ENCODE measurements at regions not wholly inside any gene's neighbourhood (a gene's known extent, or its start where the extent isn't known, plus 50 kb on each side); places are given as distances from the start of the nearest gene placed in this dataset.

GRCh38 chr5:67770431-67771025 lies 445.0 kb upstream of the PIK3R1 start (continued):
- no peak for TF ChIP-seq POLR2AphosphoS5 (IDR thresholded peaks at IDR 0.05; ENCODE audit: low read depth, low read length)
- TF ChIP-seq GABPA (IDR thresholded peaks at IDR 0.05; ENCODE audit: low read depth) = no peak
- TF ChIP-seq RFX5 (IDR thresholded peaks at IDR 0.05; ENCODE audit: low read length) = no peak
- TF ChIP-seq, protein P1, sequence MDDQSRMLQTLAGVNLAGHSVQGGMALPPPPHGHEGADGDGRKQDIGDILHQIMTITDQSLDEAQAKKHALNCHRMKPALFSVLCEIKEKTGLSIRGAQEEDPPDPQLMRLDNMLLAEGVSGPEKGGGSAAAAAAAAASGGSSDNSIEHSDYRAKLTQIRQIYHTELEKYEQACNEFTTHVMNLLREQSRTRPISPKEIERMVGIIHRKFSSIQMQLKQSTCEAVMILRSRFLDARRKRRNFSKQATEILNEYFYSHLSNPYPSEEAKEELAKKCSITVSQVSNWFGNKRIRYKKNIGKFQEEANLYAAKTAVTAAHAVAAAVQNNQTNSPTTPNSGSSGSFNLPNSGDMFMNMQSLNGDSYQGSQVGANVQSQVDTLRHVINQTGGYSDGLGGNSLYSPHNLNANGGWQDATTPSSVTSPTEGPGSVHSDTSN (IDR thresholded peaks at IDR 0.05) = no peak
- TF ChIP-seq USF2 (IDR thresholded peaks at IDR 0.05; ENCODE audit: borderline replicate concordance, low read depth, low read length) = no peak
- no peak for TF ChIP-seq ELF1 (IDR thresholded peaks at IDR 0.05)
- no peak for TF ChIP-seq TEAD4 (IDR thresholded peaks at IDR 0.05; ENCODE audit: borderline replicate concordance, insufficient read depth)

DNA sequence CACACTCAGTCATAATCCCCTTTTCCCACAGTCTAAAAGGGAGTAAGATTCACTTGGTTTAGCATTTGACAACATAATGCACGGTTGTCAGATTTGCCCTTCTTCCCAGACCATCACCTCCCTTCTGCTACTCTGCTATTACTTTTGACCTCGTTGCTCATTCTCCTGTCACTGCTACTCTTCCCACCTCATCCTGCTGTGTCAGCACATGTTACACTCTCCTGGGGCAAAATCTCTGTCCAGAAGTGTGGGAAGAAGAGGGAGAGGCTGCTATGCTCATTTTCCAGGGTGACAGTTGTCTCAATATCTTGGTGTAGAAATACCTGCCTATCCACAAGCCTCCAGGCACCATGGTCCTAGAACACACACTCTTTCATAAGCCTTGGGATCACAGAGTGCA lies 449.9 kb upstream of the PIK3R1 start:
- ChIA-PET CTCF (no interaction called here), POLR2A (no interaction called here)
- no peaks in the 10 kb centered on the region for H3K9me2 ChIP-seq
- TF ChIP-seq, protein P2, sequence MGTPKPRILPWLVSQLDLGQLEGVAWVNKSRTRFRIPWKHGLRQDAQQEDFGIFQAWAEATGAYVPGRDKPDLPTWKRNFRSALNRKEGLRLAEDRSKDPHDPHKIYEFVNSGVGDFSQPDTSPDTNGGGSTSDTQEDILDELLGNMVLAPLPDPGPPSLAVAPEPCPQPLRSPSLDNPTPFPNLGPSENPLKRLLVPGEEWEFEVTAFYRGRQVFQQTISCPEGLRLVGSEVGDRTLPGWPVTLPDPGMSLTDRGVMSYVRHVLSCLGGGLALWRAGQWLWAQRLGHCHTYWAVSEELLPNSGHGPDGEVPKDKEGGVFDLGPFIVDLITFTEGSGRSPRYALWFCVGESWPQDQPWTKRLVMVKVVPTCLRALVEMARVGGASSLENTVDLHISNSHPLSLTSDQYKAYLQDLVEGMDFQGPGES (IDR thresholded peaks at IDR 0.05; ENCODE audit: low read depth, low read length) = no peak
- TF ChIP-seq USF1 (IDR thresholded peaks at IDR 0.05; ENCODE audit: borderline replicate concordance, low read depth) (no peak), FOXJ3 (CRISPR knock-in tag; IDR thresholded peaks at IDR 0.05) (no peak), POLR2AphosphoS5 (IDR thresholded peaks at IDR 0.05; ENCODE audit: low read depth, low read length) (no peak), GATA2 (CRISPR knock-in tag; IDR thresholded peaks at IDR 0.05) (no peak), MAX (IDR thresholded peaks at IDR 0.05; ENCODE audit: low read depth) (no peak), NRF1 (IDR thresholded peaks at IDR 0.05; ENCODE audit: low read depth, low read length) (no peak), RFX5 (IDR thresholded peaks at IDR 0.05; ENCODE audit: low read length) (no peak), MEF2A (IDR thresholded peaks at IDR 0.05; ENCODE audit: borderline replicate concordance, low read depth) (no peak), JUND (IDR thresholded peaks at IDR 0.05) (no peak), RAD21 (IDR thresholded peaks at IDR 0.05; ENCODE audit: low read length) (no peak), TAF1 (IDR thresholded peaks at IDR 0.05; ENCODE audit: borderline replicate concordance, low read depth, low read length) (no peak), ZBTB33 (IDR thresholded peaks at IDR 0.05; ENCODE audit: borderline replicate concordance, low read depth) (no peak), RCOR1 (IDR thresholded peaks at IDR 0.05; ENCODE audit: low read length) (no peak), MXI1 (IDR thresholded peaks at IDR 0.05; ENCODE audit: low read depth, low read length) (no peak), TCF12 (IDR thresholded peaks at IDR 0.05) (no peak), SMC3 (IDR thresholded peaks at IDR 0.05; ENCODE audit: low read depth, low read length) (no peak), CHD2 (IDR thresholded peaks at IDR 0.05; ENCODE audit: low read length, partially characterized antibody) (no peak), FOSL2 (IDR thresholded peaks at IDR 0.05; ENCODE audit: borderline replicate concordance, low read depth) (no peak)
- TF ChIP-seq, protein P1 (IDR thresholded peaks at IDR 0.05) = no peak
- H3K36me3 ChIP-seq (replicated peaks in 1 of 2; ENCODE audit: control insufficient read depth in 1 of 2, insufficient read depth in 2 of 2, low read length in 1 of 2) = no peaks in the 10 kb centered on the region
- no peak overlapping the region for H3K9ac ChIP-seq
- no peaks in the 10 kb centered on the region for H3K27me3 ChIP-seq (ENCODE audit: insufficient read depth)
- no peak overlapping the region for H3K27ac ChIP-seq (ENCODE audit: low read depth in 2 of 2, low read length in 1 of 2)
- no peaks in the 10 kb centered on the region for H3K79me2 ChIP-seq (ENCODE audit: insufficient read depth)
- DNase-seq = no peak
- H4K20me1 ChIP-seq (ENCODE audit: insufficient read depth) = no peaks in the 10 kb centered on the region
- H3K9me3 ChIP-seq = no peaks in the 10 kb centered on the region
- WGBS (ENCODE audit: low lambda C conversion rate) = 11% methylated on average over 2 of the region's 2 CpGs
- no peak overlapping the region for H3K4me2 ChIP-seq
- no peak overlapping the region for H3K4me3 ChIP-seq (ENCODE audit: low read depth in 2 of 2, low read length in 1 of 2)
- no peaks in the 10 kb centered on the region for H3K4me1 ChIP-seq (ENCODE audit: control insufficient read depth in 1 of 2, insufficient read depth in 2 of 2, low read depth in 1 of 2, low read length in 1 of 2)
- no peaks in the 10 kb centered on the region for H3F3A ChIP-seq (replicated peaks; ENCODE audit: insufficient read depth)
- no peak overlapping the region for H2AFZ ChIP-seq (ENCODE audit: low read depth)
